H7 (cell line): ENCODE measurements at regions not wholly inside any gene's neighbourhood (a gene's known extent, or its start where the extent isn't known, plus 50 kb on each side); places are given as distances from the start of the nearest gene placed in this dataset.
"Not testable (repeated sequence)": the region's sequence is repeated elsewhere in the genome, so short reads cannot be mapped to it uniquely, and the experiment has no call there.

Experiments
- DNase-seq: peaks from one replicate; pipeline ENCODE4 v3.0.0; 2012
- H3K27me3 ChIP-seq: 2 replicates; pipeline ENCODE4 v1.6.0; 2011; ENCODE audit warnings: mild to moderate bottlenecking, low read length; ENCODE audit not compliant: control insufficient read depth, insufficient read depth
- H3K36me3 ChIP-seq: replicated peaks from 2 replicates; pipeline ENCODE4 v1.5.1; 2011; ENCODE audit warnings: low read length; ENCODE audit not compliant: control insufficient read depth, insufficient read depth
- H3K4me3 ChIP-seq: 2 replicates; pipeline ENCODE4 v1.5.1; 2011; ENCODE audit warnings: low read depth, mild to moderate bottlenecking, control low read depth, low read length, moderate library complexity; ENCODE audit not compliant: insufficient read depth

DNA sequence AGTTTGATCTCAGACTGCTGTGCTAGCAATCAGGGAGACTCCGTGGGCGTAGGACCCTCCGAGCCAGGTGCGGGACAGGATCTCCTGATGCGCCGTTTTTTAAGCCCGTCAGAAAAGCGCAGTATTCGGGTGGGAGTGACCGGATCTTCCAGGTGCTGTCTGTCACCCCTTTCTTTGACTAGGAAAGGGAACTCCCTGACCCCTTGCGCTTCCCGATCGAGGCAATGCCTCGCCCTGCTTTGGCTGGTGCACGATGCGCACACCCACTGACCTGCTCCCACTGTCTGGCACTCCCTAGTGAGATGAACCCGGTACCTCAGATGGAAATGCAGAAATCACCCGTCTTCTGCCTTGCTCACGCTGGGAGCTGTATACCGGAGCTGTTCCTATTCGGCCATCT is 157.6 kb upstream of the FBXO33 start:
- H3K27me3 ChIP-seq, H3K36me3 ChIP-seq, H3K4me3 ChIP-seq, DNase-seq: not testable (repeated sequence)

DNA sequence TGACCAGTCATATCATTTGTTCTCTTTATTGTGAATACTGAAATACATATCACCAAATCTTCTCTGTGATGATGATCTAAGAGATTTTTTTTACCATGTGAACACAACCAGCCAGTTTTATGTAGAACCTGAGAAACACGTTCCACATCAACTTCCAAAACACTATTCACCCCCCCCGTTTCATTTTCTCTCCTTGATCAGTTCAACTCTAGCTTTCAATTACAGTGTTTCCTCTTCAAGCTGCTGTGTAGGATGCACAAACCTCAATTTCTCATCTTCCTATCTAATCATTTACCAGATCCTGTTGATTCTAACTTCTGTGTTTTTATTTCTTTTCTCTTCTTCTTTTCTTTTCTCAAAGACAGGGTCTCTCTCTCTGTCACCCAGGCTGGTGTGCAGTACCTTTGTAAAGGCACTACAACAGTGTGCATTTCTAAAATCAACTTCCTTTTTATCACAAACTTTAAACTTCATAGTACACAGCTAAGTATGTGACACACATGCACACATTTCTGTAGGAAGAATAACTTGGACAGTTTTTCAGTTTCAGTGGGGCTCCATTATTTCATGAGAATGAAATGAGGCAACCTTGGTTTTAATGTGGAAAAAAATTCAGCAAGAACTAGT is 149.9 kb upstream of the FBXO33 start:
- Histone ChIP-seq H3K36me3 (no peaks in the 10 kb centered on the region), H3K4me3 (no peak overlapping the region), H3K27me3 (no peaks in the 10 kb centered on the region)
- no peak for DNase-seq

DNA sequence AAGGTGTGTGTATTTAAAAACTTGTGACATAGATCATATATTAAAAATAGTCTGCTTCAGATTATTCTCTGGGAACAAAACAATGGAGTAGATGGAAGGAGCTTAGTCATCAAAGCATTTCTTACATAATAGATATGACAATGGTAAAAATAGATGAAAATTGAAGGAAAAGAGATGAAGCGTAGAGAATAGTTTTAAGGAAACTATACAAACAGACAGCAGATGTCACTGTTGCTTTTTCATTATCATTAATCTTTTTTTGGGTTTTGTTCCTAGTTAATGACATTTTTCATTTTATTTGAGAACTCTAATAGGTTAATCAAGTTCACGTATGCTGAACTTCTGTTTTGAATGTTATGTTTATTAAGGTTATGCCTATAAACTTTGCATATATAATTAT is 149.2 kb upstream of the FBXO33 start:
- Histone ChIP-seq H3K27me3 (no peaks in the 10 kb centered on the region), H3K4me3 (no peak overlapping the region), H3K36me3 (no peaks in the 10 kb centered on the region)
- no peak for DNase-seq

DNA sequence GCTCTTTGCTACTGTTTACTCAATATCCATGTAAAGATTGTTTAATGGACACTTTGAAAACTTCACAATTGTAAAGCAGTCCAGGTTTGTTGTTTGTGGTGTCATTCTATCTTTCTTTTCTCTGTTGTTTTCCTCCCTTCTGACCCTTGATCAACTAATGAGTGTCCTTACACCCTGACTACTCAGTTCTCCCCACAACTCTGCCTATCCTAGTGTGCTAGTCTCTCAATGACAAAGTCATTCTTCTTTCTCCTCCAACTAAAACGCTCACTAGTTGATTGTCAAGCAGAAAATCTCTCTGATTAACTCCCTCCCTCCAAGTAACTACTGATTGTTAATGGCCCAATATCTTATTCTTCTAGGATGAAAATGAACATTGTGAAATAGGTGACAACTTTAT is 148.5 kb upstream of the FBXO33 start:
- Histone ChIP-seq H3K36me3 (no peaks in the 10 kb centered on the region), H3K4me3 (no peak overlapping the region), H3K27me3 (no peaks in the 10 kb centered on the region)
- DNase-seq = no peak

DNA sequence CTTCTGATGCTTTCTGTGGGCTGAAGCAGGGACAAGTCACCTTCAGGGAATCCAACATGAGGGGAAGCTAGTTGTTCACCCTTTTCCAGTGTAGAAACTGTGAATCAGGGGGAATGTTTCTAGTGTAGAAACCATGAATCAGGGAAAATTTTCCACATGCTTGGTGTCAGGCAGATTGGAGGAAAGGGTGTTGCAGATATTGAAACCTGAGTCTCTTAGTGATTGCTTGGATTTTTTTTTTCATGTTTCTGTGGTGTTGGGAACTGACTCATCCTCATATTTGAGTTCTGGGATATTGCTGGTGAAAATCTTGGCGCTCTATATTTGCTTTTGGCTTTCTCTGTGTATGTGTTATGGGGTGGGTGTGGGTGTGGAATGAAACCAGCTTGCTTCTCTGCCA is 144.5 kb upstream of the FBXO33 start:
- no peaks in the 10 kb centered on the region for H3K36me3 ChIP-seq
- no peak for DNase-seq
- no peak overlapping the region for H3K4me3 ChIP-seq
- no peaks in the 10 kb centered on the region for H3K27me3 ChIP-seq

DNA sequence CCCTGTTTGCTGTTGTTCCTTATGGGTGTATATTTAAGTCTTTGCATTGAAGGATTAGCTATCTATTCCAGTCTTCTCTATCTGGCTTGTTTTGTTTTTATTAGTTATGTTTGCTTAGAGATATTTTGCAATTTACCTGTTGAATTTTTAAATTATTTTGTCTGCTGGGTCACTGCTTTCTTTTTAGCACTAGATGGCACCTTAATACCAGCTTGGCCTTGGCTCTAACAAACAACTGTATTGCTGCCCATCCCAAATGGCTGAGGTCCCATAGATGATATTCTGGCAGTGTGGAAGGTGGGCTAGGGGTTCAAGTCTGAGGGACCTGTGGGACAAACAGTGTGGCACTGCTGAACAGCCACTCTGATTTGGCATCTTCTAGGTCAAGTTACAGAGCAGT is 144.0 kb upstream of the FBXO33 start:
- H3K4me3 ChIP-seq = no peak overlapping the region
- no peaks in the 10 kb centered on the region for H3K36me3 ChIP-seq
- DNase-seq = no peak
- H3K27me3 ChIP-seq = no peaks in the 10 kb centered on the region

DNA sequence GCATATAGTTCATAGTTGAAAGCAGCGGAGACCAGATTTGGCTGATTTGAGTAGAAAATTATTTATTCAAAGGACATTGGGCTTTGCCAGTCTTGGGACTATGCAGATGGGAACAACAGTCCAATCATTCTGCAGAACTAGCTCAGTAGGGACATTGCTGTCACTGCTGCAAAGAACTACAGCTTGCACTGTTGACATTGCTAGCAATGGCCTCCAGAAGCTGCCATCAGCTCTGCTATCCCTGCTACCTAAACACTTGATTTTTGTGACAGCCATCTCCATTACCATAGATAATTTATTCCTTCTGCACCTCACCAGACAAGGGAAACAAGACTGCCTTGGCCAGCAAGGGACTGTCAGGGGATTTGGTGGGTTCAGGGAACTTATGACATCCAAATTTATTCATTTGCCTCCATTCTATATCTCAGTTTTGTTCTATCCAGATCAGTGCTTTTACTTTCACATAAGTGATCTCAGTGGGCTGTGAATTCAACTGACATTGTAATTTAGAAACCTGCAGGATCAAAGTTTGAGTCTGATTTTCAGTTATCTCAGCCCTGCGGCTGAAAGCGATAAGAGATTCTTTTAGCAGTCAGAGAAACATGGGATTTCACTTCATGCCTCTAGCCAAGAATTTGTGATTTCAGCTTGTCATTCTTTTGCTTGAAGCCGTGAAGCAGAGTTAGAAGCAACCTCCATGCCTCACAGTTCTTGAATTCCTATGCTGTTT is 136.7 kb upstream of the FBXO33 start:
- Histone ChIP-seq H3K36me3 (no peaks in the 10 kb centered on the region), H3K4me3 (no peak overlapping the region), H3K27me3 (no peaks in the 10 kb centered on the region)
- no peak for DNase-seq

DNA sequence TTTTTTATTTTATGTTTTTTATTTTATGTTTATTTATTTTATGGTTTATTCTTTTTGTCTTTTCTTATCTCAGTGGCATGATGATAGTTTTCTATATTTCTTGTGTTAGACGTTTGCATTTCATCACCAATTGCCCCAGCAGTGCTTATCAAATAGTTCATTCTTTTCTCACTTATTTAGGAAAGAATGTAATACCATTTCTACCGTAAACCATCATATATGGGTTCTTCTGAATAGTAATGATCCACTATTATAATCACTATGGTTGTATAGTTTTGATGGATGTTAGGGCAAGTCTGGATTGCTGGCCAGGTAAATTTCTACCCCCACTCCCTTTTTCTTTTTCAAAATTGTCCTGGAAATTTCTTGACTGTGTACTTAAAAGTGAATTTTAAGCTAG is 134.6 kb upstream of the FBXO33 start:
- DNase-seq = no peak
- no peaks in the 10 kb centered on the region for H3K36me3 ChIP-seq
- H3K4me3 ChIP-seq = no peak overlapping the region
- H3K27me3 ChIP-seq = no peaks in the 10 kb centered on the region

DNA sequence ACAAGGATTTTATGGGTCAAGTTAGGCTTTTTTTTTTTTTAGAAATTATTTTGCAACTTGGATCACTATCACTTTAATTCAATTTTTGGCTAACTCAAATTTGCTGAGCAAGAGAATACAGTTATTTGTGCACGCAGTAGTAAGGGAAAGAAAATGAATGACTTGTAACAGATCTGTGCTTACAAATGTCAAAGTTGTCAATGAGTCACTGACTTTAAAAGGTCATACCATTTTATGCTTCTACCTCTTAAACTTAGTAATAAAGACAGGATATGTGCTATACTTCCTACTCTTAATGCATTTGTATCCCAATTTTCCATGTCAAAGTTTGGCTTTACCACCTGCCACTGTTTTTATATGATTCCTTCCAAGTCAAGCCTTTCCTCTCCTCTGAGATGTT is 131.1 kb upstream of the FBXO33 start:
- Histone ChIP-seq H3K4me3 (no peak overlapping the region), H3K27me3 (no peaks in the 10 kb centered on the region), H3K36me3 (no peaks in the 10 kb centered on the region)
- DNase-seq = no peak

DNA sequence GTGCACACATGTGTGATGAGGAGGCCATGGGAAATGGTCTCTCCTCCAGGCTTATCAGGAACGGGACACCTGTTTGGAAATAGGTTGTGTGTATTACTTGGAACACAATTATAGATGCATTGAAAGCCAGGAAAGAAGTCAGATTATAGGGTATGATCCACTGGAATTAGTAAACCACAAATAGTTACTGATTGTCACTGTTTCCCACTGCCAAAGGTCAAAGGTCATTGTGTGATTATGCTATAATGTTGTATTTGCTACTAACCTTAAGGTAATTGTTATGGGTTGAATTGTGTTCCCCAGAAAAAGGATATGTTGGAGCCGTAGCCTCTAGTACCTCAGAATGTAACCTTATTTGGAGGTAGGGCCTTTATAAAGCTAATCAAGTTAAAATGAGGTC is 129.9 kb upstream of the FBXO33 start:
- no peaks in the 10 kb centered on the region for H3K27me3 ChIP-seq
- no peak for DNase-seq
- no peak overlapping the region for H3K4me3 ChIP-seq
- no peaks in the 10 kb centered on the region for H3K36me3 ChIP-seq

DNA sequence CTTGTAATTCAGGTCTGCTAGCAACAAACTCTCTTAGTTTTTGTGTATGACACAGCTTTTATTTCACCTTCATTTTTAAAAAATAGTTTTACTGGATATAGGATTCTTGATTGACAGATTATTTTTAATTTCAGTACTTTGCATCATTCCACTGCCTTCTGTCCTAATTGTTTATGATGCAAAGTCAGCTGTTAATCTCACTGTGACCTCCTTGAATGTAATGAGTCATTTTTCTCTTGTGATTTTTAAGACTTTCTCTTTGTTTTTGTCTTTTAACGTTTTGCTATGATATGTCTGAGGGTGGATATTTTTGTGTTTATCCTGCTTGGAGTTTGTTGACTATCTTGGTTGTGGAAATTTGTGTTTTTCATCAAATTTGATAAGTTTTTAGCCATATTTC is 126.3 kb upstream of the FBXO33 start:
- DNase-seq = no peak
- no peaks in the 10 kb centered on the region for H3K27me3 ChIP-seq
- no peaks in the 10 kb centered on the region for H3K36me3 ChIP-seq
- no peak overlapping the region for H3K4me3 ChIP-seq

DNA sequence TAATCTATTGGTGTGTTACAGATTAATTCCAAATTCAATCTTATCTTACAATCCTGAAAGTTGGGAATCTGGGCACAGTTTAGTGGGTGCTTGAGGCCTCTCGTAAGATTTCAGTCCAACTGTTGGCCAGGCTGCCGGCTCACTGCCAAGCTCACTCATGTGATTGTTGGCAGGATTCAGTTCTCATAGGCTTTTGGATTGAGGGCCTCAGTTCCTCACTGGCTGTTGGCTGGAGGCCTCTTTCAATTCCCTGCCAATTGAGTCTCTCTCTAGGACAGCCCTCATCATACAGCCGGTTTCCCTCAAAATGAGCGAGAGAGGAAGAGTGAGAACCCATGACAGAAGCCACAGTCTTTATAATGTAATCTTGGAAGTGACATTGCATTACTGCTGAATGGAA is 123.5 kb upstream of the FBXO33 start:
- DNase-seq = no peak
- H3K27me3 ChIP-seq = no peaks in the 10 kb centered on the region
- H3K36me3 ChIP-seq = no peaks in the 10 kb centered on the region
- H3K4me3 ChIP-seq = no peak overlapping the region

DNA sequence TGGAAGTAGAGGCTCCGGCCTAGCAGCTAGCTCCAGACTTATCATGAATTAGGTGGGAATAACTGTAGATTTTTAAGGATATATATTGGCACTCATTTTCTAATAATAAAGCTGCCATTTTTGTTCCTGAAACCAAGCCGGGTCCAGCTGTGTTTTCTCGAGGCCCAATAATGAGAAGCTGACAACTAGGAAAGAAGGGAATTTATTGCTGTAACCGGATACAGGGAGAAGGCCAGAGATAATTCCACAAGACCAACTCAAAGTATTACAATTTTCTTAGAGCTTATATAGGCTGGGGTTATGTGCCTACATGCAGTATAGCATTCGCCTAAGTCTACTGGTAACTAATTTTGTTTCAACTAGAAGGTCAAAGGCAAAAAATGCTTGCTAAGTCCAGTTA is 122.3 kb upstream of the FBXO33 start:
- no peaks in the 10 kb centered on the region for H3K27me3 ChIP-seq
- no peak overlapping the region for H3K4me3 ChIP-seq
- no peak for DNase-seq
- H3K36me3 ChIP-seq = no peaks in the 10 kb centered on the region

DNA sequence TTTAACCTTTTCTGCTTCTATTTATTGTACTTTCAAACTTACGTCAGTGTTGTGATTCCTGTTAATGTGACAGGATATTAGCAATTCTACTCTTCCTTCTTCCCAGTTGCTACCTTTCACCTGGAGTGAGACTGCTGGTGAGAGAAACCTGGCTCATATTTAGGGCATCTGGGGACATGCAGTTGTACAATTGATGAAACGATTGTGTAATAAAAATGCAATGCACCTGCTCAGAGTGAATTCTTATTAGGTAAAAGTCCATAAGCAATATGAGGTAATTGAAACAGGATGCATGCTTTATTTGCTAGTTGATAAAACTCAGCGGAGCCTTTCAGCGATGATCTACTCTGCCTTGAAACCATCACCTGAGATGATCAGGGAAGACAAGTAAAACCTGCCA is 116.1 kb upstream of the FBXO33 start:
- DNase-seq = no peak
- no peaks in the 10 kb centered on the region for H3K27me3 ChIP-seq
- no peak overlapping the region for H3K4me3 ChIP-seq
- no peaks in the 10 kb centered on the region for H3K36me3 ChIP-seq

DNA sequence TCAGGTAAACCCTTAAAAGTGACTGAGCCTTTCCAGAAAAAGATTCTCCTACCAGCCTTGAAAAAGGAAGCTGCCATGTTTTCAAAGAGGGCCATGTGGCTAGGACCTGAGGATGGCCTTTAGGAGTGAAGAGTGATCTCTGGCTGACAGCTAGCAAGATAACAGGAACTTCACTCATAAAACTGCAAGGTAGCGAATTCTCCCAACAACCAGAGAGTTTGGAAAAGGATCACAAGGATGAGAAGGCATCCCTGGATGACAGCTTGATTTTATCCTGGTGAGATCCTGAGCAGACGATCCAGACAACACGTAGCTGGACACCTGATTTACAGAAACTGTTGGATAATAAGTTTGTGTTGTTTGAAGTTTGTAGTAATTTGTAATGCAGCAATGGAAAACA is 115.6 kb upstream of the FBXO33 start:
- no peak overlapping the region for H3K4me3 ChIP-seq
- no peaks in the 10 kb centered on the region for H3K27me3 ChIP-seq
- no peaks in the 10 kb centered on the region for H3K36me3 ChIP-seq
- DNase-seq = no peak

DNA sequence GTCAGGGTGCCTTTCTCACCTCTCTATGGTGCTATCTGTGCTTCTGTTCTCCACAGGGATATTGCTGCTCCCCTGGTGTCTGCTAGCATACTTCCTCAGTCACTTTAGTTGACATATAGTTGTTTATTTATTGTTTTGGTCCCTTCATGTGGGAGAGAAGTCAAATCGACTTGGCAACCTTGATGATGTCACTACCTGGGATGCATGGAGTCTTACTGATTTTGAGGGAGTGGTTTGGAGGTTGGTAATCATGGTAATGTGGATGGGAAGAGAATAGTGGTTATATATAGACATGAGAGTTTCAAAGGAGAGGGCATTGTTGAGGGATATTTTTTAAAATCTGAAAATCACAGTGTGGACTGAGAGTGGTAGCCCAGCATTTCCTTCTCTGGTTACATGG is 73.6 kb upstream of the FBXO33 start:
- Histone ChIP-seq H3K36me3 (no peaks in the 10 kb centered on the region), H3K27me3 (no peaks in the 10 kb centered on the region), H3K4me3 (no peak overlapping the region)
- no peak for DNase-seq
